Peyer's patch (tissue), 4 donors: ENCODE measurements at regions not wholly inside any gene's neighbourhood (a gene's known extent, or its start where the extent isn't known, plus 50 kb on each side); places are given as distances from the start of the nearest gene placed in this dataset.

Experiments used
- POLR2A ChIP-seq, 2 donors: fragments of 450-650 bp; IDR thresholded peaks; one replicate each; pipeline ENCODE4 v1.5.1; 2017; ENCODE audit warnings: antibody characterized with exemption in 2 of 2, mild to moderate bottlenecking in 2 of 2, moderate library complexity in 2 of 2
- TF ChIP-seq, protein P1 (sequence below), 6 experiments: fragments of 450-650 bp in 4 of 6; fragments of 200-600 bp in 2 of 6; sonication (generic) in 1 of 6; IDR thresholded peaks; one replicate each; pipeline ENCODE4 v1.5.1; 2017 to 2019; ENCODE audit warnings: antibody characterized with exemption in 6 of 6, mild to moderate bottlenecking in 3 of 6, moderate library complexity in 1 of 6

DNA sequence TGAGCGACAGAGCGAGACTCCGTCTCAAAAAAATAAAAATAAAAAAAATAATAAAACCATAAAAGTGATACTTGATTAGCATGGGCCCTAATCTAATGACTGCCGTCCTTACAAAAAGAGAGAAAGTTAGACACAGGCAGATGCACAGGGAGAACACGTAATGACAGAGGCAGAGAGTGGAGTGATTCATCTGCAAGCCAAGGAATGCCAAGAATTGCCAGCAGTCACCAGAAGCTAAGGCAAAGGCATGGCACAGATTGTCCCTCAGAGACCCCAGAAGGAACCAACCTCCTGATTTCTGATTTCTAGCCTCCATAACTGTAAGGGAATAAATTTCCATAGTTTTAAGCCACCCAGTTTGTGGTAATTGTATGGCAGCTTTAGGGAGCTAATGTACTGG lies 79.6 kb upstream of the FREM1 start:
- TF ChIP-seq, protein P1, sequence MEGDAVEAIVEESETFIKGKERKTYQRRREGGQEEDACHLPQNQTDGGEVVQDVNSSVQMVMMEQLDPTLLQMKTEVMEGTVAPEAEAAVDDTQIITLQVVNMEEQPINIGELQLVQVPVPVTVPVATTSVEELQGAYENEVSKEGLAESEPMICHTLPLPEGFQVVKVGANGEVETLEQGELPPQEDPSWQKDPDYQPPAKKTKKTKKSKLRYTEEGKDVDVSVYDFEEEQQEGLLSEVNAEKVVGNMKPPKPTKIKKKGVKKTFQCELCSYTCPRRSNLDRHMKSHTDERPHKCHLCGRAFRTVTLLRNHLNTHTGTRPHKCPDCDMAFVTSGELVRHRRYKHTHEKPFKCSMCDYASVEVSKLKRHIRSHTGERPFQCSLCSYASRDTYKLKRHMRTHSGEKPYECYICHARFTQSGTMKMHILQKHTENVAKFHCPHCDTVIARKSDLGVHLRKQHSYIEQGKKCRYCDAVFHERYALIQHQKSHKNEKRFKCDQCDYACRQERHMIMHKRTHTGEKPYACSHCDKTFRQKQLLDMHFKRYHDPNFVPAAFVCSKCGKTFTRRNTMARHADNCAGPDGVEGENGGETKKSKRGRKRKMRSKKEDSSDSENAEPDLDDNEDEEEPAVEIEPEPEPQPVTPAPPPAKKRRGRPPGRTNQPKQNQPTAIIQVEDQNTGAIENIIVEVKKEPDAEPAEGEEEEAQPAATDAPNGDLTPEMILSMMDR (IDR thresholded peaks at IDR 0.05), result no peak
- TF ChIP-seq POLR2A (IDR thresholded peaks at IDR 0.05), result no peak
